ENCODE measurements at regions not wholly inside any gene's neighbourhood (a gene's known extent, or its start where the extent isn't known, plus 50 kb on each side); places are given as distances from the start of the nearest gene placed in this dataset.

GRCh38 chr10:113479346-113480080, 73.3 kb upstream of the HABP2 start:
- Histone ChIP-seq H3K4me3 (ENCODE audit: low read depth in 1 of 2, low read length in 2 of 2) (no peak overlapping the region), H3K27me3 (ENCODE audit: insufficient read depth, low read length, poor library complexity) (peaks cover 2% of the 10 kb centered on the region), H3K79me2 (ENCODE audit: insufficient read depth, low read length) (no peaks in the 10 kb centered on the region), H3K36me3 (ENCODE audit: insufficient read depth, low read length) (no peaks in the 10 kb centered on the region), H3K9me3 (ENCODE audit: insufficient read depth, low read length, severe bottlenecking) (peaks cover 21% of the 10 kb centered on the region), H2AFZ (ENCODE audit: low read depth, low read length) (no peak overlapping the region), H3K4me2 (ENCODE audit: insufficient read depth, low read length) (no peak overlapping the region), H3K27ac (ENCODE audit: low read length) (no peak overlapping the region), H3K9ac (ENCODE audit: low read depth, low read length) (no peak overlapping the region), H3K4me1 (ENCODE audit: insufficient read depth, low read length) (no peaks in the 10 kb centered on the region), H4K20me1 (ENCODE audit: insufficient read depth, low read length) (no peaks in the 10 kb centered on the region)
- no peak for DNase-seq
- TF ChIP-seq EZH2 (IDR thresholded peaks at IDR 0.05; ENCODE audit: borderline replicate concordance, low read depth, low read length, severe bottlenecking) = no peak
- no peak for TF ChIP-seq CTCF (IDR thresholded peaks at IDR 0.05; ENCODE audit: borderline replicate concordance, extremely low read depth, low read length, poor library complexity, severe bottlenecking)
- ATAC-seq (ENCODE audit: insufficient read depth, low read depth) = no peak

GRCh38 chr10:113480081-113480360, 72.8 kb upstream of the HABP2 start:
- H3K27ac ChIP-seq (ENCODE audit: low read length) = no peak overlapping the region
- peaks cover 21% of the 10 kb centered on the region for H3K9me3 ChIP-seq (ENCODE audit: insufficient read depth, low read length, severe bottlenecking)
- peaks cover 2% of the 10 kb centered on the region for H3K27me3 ChIP-seq (ENCODE audit: insufficient read depth, low read length, poor library complexity)
- ATAC-seq (ENCODE audit: insufficient read depth, low read depth) = no peak
- no peak overlapping the region for H3K4me2 ChIP-seq (ENCODE audit: insufficient read depth, low read length)
- no peaks in the 10 kb centered on the region for H3K4me1 ChIP-seq (ENCODE audit: insufficient read depth, low read length)
- no peaks in the 10 kb centered on the region for H3K36me3 ChIP-seq (ENCODE audit: insufficient read depth, low read length)
- no peaks in the 10 kb centered on the region for H4K20me1 ChIP-seq (ENCODE audit: insufficient read depth, low read length)
- no peak overlapping the region for H3K4me3 ChIP-seq (ENCODE audit: low read depth in 1 of 2, low read length in 2 of 2)
- no peaks in the 10 kb centered on the region for H3K79me2 ChIP-seq (ENCODE audit: insufficient read depth, low read length)
- H2AFZ ChIP-seq (ENCODE audit: low read depth, low read length) = no peak overlapping the region
- DNase-seq = no peak
- H3K9ac ChIP-seq (ENCODE audit: low read depth, low read length) = no peak overlapping the region
- no peak for TF ChIP-seq CTCF (IDR thresholded peaks at IDR 0.05; ENCODE audit: borderline replicate concordance, extremely low read depth, low read length, poor library complexity, severe bottlenecking)
- TF ChIP-seq EZH2 (IDR thresholded peaks at IDR 0.05; ENCODE audit: borderline replicate concordance, low read depth, low read length, severe bottlenecking) = no peak

DNA sequence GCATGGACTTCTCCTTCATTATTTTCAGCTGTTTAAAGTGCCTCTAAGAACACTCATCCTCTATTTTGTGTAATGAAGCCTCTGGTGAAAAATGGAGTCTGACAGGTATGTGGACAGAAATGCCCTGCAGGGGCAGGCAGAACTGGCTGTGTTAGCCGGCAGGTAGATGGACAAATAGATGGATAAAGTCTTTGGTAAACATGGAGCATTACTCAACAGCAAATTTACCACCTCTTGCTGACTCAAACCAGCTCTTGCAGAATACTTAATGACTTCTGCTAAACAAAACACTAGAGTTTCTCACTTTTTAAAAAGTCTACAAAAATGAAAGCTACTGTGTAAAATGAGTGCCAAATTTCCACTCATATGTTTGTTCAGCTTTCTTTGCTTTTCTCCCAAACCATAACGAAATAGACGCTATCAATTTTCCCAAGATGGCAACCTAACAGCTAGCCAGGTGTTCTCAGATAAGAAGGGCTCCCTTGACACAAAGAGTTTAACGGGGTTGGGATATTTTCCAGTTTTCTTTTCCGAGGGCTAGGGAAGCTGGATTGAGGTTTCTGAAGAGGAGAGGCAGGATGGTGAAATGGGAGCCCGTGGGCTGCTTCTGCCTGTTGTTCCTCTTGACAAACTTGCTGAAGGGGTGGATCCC, 71.9 kb upstream of the HABP2 start:
- H3K79me2 ChIP-seq (ENCODE audit: insufficient read depth, low read length) = no peaks in the 10 kb centered on the region
- H3K4me2 ChIP-seq (ENCODE audit: insufficient read depth, low read length) = no peak overlapping the region
- H3K27me3 ChIP-seq (ENCODE audit: insufficient read depth, low read length, poor library complexity) = peaks cover 2% of the 10 kb centered on the region
- H3K9ac ChIP-seq (ENCODE audit: low read depth, low read length) = no peak overlapping the region
- H4K20me1 ChIP-seq (ENCODE audit: insufficient read depth, low read length) = no peaks in the 10 kb centered on the region
- no peaks in the 10 kb centered on the region for H3K4me1 ChIP-seq (ENCODE audit: insufficient read depth, low read length)
- ATAC-seq (ENCODE audit: insufficient read depth, low read depth) (no peak), DNase-seq (no peak)
- no peak overlapping the region for H2AFZ ChIP-seq (ENCODE audit: low read depth, low read length)
- H3K27ac ChIP-seq (ENCODE audit: low read length) = no peak overlapping the region
- H3K9me3 ChIP-seq (ENCODE audit: insufficient read depth, low read length, severe bottlenecking) = peaks cover 21% of the 10 kb centered on the region
- H3K36me3 ChIP-seq (ENCODE audit: insufficient read depth, low read length) = no peaks in the 10 kb centered on the region
- no peak overlapping the region for H3K4me3 ChIP-seq (ENCODE audit: low read depth in 1 of 2, low read length in 2 of 2)
- TF ChIP-seq CTCF (IDR thresholded peaks at IDR 0.05; ENCODE audit: borderline replicate concordance, extremely low read depth, low read length, poor library complexity, severe bottlenecking) (no peak), EZH2 (IDR thresholded peaks at IDR 0.05; ENCODE audit: borderline replicate concordance, low read depth, low read length, severe bottlenecking) (no peak)
